ENCODE measurements at regions not wholly inside any gene's neighbourhood (a gene's known extent, or its start where the extent isn't known, plus 50 kb on each side); places are given as distances from the start of the nearest gene placed in this dataset.

- Histone ChIP-seq H3K9me3 (no peaks in the 10 kb centered on the region), H3K27ac (no peak overlapping the region), H3K27me3 (no peaks in the 10 kb centered on the region), H3K4me3 (no peak overlapping the region), H3K4me1 (no peaks in the 10 kb centered on the region), H3K36me3 (no peaks in the 10 kb centered on the region)
- intact Hi-C loops (cut with DNase I), result no loop called here
- 54 to 74% methylated on average over 2 of the region's 2 CpGs for whole genome bisulfite sequencing, 2 donors
- no peak for TF ChIP-seq POLR2A (IDR thresholded peaks at IDR 0.05)
- TF ChIP-seq CTCF (IDR thresholded peaks at IDR 0.05), result no peak
- no peak for TF ChIP-seq POLR2AphosphoS5 (IDR thresholded peaks at IDR 0.05)
- TF ChIP-seq EP300 (IDR thresholded peaks at IDR 0.05), result no peak
- DNase-seq, result no peak
Observed at GRCh38 chr9:79242489-79242888, 329.3 kb upstream of the TLE4 start.

GRCh38 chr9:79246170-79246569, 325.6 kb upstream of the TLE4 start:
- H3K27me3 ChIP-seq, result no peaks in the 10 kb centered on the region
- no peak overlapping the region for H3K4me3 ChIP-seq
- no peaks in the 10 kb centered on the region for H3K4me1 ChIP-seq
- intact Hi-C loops (cut with DNase I), result no loop called here
- no peak overlapping the region for H3K27ac ChIP-seq
- TF ChIP-seq CTCF (IDR thresholded peaks at IDR 0.05) (no peak), EP300 (IDR thresholded peaks at IDR 0.05) (no peak), POLR2A (IDR thresholded peaks at IDR 0.05) (no peak), POLR2AphosphoS5 (IDR thresholded peaks at IDR 0.05) (no peak)
- WGBS, 2 donors, result 69 to 87% methylated on average over 1 of the region's 1 CpG
- no peaks in the 10 kb centered on the region for H3K9me3 ChIP-seq
- no peaks in the 10 kb centered on the region for H3K36me3 ChIP-seq
- DNase-seq, result no peak

- H3K27me3 ChIP-seq, result no peaks in the 10 kb centered on the region
- H3K36me3 ChIP-seq, result no peaks in the 10 kb centered on the region
- H3K9me3 ChIP-seq, result no peaks in the 10 kb centered on the region
- H3K4me3 ChIP-seq, result no peak overlapping the region
- TF ChIP-seq POLR2A (IDR thresholded peaks at IDR 0.05) (no peak), POLR2AphosphoS5 (IDR thresholded peaks at IDR 0.05) (no peak), CTCF (IDR thresholded peaks at IDR 0.05) (no peak), EP300 (IDR thresholded peaks at IDR 0.05) (no peak)
- H3K4me1 ChIP-seq, result no peaks in the 10 kb centered on the region
- H3K27ac ChIP-seq, result no peak overlapping the region
- intact Hi-C loops (cut with DNase I), result no loop called here
- DNase-seq, result no peak
Observed at GRCh38 chr9:79247021-79247420, 324.7 kb upstream of the TLE4 start.

- intact Hi-C loops (cut with DNase I), result no loop called here
- 66 to 71% methylated on average over 1 of the region's 1 CpG for WGBS, 2 donors
- H3K4me1 ChIP-seq, result no peaks in the 10 kb centered on the region
- no peaks in the 10 kb centered on the region for H3K36me3 ChIP-seq
- no peak for DNase-seq
- H3K27ac ChIP-seq, result no peak overlapping the region
- TF ChIP-seq EP300 (IDR thresholded peaks at IDR 0.05), result no peak
- no peak for TF ChIP-seq POLR2AphosphoS5 (IDR thresholded peaks at IDR 0.05)
- TF ChIP-seq CTCF (IDR thresholded peaks at IDR 0.05), result no peak
- TF ChIP-seq POLR2A (IDR thresholded peaks at IDR 0.05), result no peak
- no peak overlapping the region for H3K4me3 ChIP-seq
- H3K27me3 ChIP-seq, result peaks cover 0 to 9% (median 8%) of the 10 kb centered on the region in 3 donors
- H3K9me3 ChIP-seq, result no peaks in the 10 kb centered on the region
Observed at GRCh38 chr9:79250806-79251205, 321.0 kb upstream of the TLE4 start.

GRCh38 chr9:79254900-79255650, 316.7 kb upstream of the TLE4 start:
- DNase-seq, result no peak
- Histone ChIP-seq H3K9me3 (no peaks in the 10 kb centered on the region), H3K27ac (no peak overlapping the region), H3K36me3 (no peaks in the 10 kb centered on the region), H3K4me1 (peaks cover 0 to 20% (median 7%) of the 10 kb centered on the region in 4 donors), H3K27me3 (peaks cover 0 to 30% (median 12%) of the 10 kb centered on the region in 3 donors), H3K4me3 (no peak overlapping the region)
- TF ChIP-seq CTCF (IDR thresholded peaks at IDR 0.05) (no peak), POLR2A (IDR thresholded peaks at IDR 0.05) (no peak), EP300 (IDR thresholded peaks at IDR 0.05) (no peak), POLR2AphosphoS5 (IDR thresholded peaks at IDR 0.05) (no peak)
- intact Hi-C loops (cut with DNase I), result no loop called here
- 40 to 68% methylated on average over 8 of the region's 8 CpGs for WGBS, 2 donors
